Upper lobe of right lung (tissue), 1 donor: ENCODE measurements at regions not wholly inside any gene's neighbourhood (a gene's known extent, or its start where the extent isn't known, plus 50 kb on each side); places are given as distances from the start of the nearest gene placed in this dataset.

Experiments
- ATAC-seq: fragments of 200-7000 bp; cut with Tn5 transposase; one replicate; pipeline ENCODE4 v1.9.1; 2020; ENCODE audit warnings: mild to moderate bottlenecking, moderate library complexity
- DNase-seq: peaks from one replicate; pipeline ENCODE4 v3.0.0-alpha.2; 2020
- H3K27ac ChIP-seq: fragments of 200-600 bp; one replicate; pipeline ENCODE4 v1.8.0; 2022
- H3K27me3 ChIP-seq: fragments of 200-600 bp; one replicate; pipeline ENCODE4 v1.8.0; 2022; ENCODE audit warnings: mild to moderate bottlenecking
- H3K36me3 ChIP-seq: fragments of 200-600 bp; one replicate; pipeline ENCODE4 v1.8.0; 2022
- H3K4me1 ChIP-seq: fragments of 200-600 bp; one replicate; pipeline ENCODE4 v1.8.0; 2022
- H3K4me3 ChIP-seq: fragments of 200-600 bp; one replicate; pipeline ENCODE4 v1.8.0; 2022; ENCODE audit warnings: mild to moderate bottlenecking
- H3K9me3 ChIP-seq: fragments of 200-600 bp; one replicate; pipeline ENCODE4 v1.8.0; 2022
- intact Hi-C: fragments of 100-400 bp; cut with DNase I; formaldehyde crosslinking; loops from one replicate; pipeline ENCODE4 v1.11.0; 2022
- TF ChIP-seq, protein P1 (sequence below): fragments of 200-600 bp; IDR thresholded peaks from one replicate; pipeline ENCODE4 v1.8.0; 2022; ENCODE audit warnings: antibody characterized with exemption
- donor health status: DM: no; HTN: yes; CAD: no; lungs with severe emphysema.

DNA sequence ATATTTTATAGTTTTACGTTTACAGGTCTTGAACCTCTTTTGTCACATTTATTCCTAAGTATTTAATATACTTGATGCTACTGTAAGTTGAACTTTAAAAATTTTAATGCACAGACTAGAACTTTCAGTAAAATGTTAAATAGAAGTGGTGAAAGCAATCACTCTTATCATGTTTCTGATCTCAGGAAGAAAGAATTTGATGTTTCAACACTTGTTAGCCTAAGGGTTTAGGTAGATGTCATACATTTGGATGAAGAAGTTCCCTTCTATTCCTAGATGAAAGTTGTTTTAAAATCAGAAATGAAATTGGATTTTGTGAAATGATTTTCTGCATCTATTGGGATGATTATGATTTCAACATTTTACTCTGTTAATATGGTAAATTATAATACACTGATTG lies 63.6 kb upstream of the TTLL7 start:
- intact Hi-C loops, result no loop called here
- Histone ChIP-seq H3K27ac (no peak overlapping the region), H3K4me3 (no peak overlapping the region), H3K36me3 (no peaks in the 10 kb centered on the region), H3K9me3 (no peaks in the 10 kb centered on the region), H3K27me3 (peaks cover 5% of the 10 kb centered on the region), H3K4me1 (no peaks in the 10 kb centered on the region)
- DNase-seq (no peak), ATAC-seq (no peak)
- TF ChIP-seq, protein P1, sequence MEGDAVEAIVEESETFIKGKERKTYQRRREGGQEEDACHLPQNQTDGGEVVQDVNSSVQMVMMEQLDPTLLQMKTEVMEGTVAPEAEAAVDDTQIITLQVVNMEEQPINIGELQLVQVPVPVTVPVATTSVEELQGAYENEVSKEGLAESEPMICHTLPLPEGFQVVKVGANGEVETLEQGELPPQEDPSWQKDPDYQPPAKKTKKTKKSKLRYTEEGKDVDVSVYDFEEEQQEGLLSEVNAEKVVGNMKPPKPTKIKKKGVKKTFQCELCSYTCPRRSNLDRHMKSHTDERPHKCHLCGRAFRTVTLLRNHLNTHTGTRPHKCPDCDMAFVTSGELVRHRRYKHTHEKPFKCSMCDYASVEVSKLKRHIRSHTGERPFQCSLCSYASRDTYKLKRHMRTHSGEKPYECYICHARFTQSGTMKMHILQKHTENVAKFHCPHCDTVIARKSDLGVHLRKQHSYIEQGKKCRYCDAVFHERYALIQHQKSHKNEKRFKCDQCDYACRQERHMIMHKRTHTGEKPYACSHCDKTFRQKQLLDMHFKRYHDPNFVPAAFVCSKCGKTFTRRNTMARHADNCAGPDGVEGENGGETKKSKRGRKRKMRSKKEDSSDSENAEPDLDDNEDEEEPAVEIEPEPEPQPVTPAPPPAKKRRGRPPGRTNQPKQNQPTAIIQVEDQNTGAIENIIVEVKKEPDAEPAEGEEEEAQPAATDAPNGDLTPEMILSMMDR, result no peak

DNA sequence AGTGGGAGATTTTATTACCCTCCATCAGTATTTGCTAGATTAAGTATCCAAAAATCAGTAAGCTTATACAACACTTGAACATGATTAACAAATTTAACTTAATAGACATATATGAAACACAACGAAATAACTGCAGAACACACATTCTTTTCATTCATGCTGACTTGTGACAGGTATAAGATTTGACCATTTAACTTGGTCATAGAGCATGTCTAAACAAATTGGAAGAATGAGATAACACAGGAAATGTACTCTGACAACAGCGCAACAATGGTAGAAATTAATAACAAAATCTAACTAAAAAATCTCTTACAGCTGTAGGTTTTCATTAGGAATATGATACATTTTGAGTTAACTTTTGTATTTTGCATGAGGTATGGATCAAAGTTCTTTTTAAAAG lies 62.4 kb upstream of the TTLL7 start:
- no peak overlapping the region for H3K27ac ChIP-seq
- no peaks in the 10 kb centered on the region for H3K4me1 ChIP-seq
- H3K27me3 ChIP-seq, result peaks cover 5% of the 10 kb centered on the region
- H3K4me3 ChIP-seq, result no peak overlapping the region
- ATAC-seq, result no peak
- intact Hi-C loops, result no loop called here
- no peaks in the 10 kb centered on the region for H3K9me3 ChIP-seq
- TF ChIP-seq, protein P1, result no peak
- H3K36me3 ChIP-seq, result no peaks in the 10 kb centered on the region
- no peak for DNase-seq

DNA sequence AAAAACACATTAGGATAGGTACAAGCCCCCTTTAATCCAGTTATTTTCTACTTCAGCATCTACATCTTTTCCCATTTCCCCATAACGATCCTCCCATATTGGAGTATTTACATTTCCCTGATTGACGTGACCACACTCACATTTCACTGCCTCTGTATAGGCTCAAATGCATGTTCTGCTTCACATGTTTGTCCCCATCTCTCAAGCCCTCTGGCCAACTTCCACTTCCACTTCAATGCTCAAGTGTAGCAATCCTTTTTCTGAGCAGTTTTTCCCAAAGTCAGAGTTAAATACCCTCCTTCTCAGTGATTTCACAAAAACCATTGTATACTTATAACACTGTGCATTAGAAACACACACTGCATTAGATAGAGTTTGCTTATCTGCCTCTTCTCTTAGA lies 61.8 kb upstream of the TTLL7 start:
- Histone ChIP-seq H3K9me3 (no peaks in the 10 kb centered on the region), H3K4me1 (no peaks in the 10 kb centered on the region), H3K27me3 (peaks cover 5% of the 10 kb centered on the region), H3K36me3 (no peaks in the 10 kb centered on the region), H3K27ac (no peak overlapping the region), H3K4me3 (no peak overlapping the region)
- no peak for ATAC-seq
- intact Hi-C loops, result no loop called here
- TF ChIP-seq, protein P1, result no peak
- DNase-seq, result no peak

DNA sequence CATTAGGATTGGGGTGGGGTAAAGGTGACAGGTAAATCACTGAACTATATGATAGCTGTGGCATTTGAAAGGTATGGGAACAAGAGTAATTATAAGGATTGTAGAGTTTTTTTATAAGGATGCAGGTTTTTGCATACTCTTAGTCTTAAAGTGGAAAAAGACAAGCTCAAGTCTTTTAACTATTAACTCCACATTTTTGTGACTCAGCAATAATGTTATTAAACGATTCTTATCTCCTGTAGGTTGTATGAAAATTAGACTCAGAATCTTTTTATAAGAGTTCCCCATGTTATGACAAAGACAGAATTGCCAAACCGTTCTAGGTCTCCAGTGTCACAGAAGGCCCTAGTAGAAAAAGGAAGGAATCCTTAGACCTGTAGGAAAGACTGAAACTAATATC lies 49.9 kb upstream of the TTLL7 start:
- Histone ChIP-seq H3K4me3 (no peak overlapping the region), H3K9me3 (no peaks in the 10 kb centered on the region), H3K4me1 (no peaks in the 10 kb centered on the region), H3K27me3 (no peaks in the 10 kb centered on the region), H3K27ac (no peak overlapping the region), H3K36me3 (no peaks in the 10 kb centered on the region)
- no peak for DNase-seq
- no peak for ATAC-seq
- TF ChIP-seq, protein P1, result no peak
- intact Hi-C loops, result no loop called here
